Neural cell (in vitro differentiated cells): ENCODE measurements at regions not wholly inside any gene's neighbourhood (a gene's known extent, or its start where the extent isn't known, plus 50 kb on each side); places are given as distances from the start of the nearest gene placed in this dataset.
"Not testable (repeated sequence)": the region's sequence is repeated elsewhere in the genome, so short reads cannot be mapped to it uniquely, and the experiment has no call there.

Experiments used
- H2AFZ ChIP-seq: fragments of 200-600, 300-800 bp; sonication (generic), shearing (Covaris generic); 2 replicates; pipeline ENCODE4 v1.6.0; 2014; ENCODE audit warnings: low read depth, mild to moderate bottlenecking, antibody characterized with exemption, low read length, moderate library complexity
- H3F3A ChIP-seq: fragments of 200-600 bp; shearing (Covaris generic); 2 replicates; pipeline ENCODE4 v1.6.1; 2016; ENCODE audit warnings: mild to moderate bottlenecking, moderate library complexity, mixed read lengths, antibody characterized with exemption, low read length; ENCODE audit not compliant: insufficient read depth, poor library complexity, severe bottlenecking
- H3K27ac ChIP-seq: fragments of 200-600, 300-800 bp; sonication (generic), shearing (Covaris generic); 2 replicates; pipeline ENCODE4 v1.5.1; 2014; ENCODE audit warnings: mild to moderate bottlenecking, low read length, moderate library complexity
- H3K27me3 ChIP-seq: fragments of 300-800, 200-600 bp; sonication (generic), shearing (Covaris generic); 2 replicates; pipeline ENCODE4 v1.6.0; 2014; ENCODE audit warnings: mild to moderate bottlenecking, low read depth, low read length, moderate library complexity; ENCODE audit not compliant: insufficient read depth
- H3K36me3 ChIP-seq: fragments of 300-800, 200-600 bp; sonication (generic), shearing (Covaris generic); 2 replicates; pipeline ENCODE4 v1.5.1; 2014; ENCODE audit warnings: mild to moderate bottlenecking, antibody characterized with exemption, low read length, moderate library complexity; ENCODE audit not compliant: insufficient read depth
- H3K4me2 ChIP-seq: fragments of 300-800, 200-600 bp; sonication (generic), shearing (Covaris generic); 2 replicates; pipeline ENCODE4 v1.6.0; 2014; ENCODE audit warnings: mild to moderate bottlenecking, low read length
- H3K4me3 ChIP-seq: fragments of 300-800, 200-600 bp; sonication (generic), shearing (Covaris generic); 2 replicates; pipeline ENCODE4 v1.5.1; 2014; ENCODE audit warnings: mild to moderate bottlenecking, low read length, moderate library complexity
- H3K79me2 ChIP-seq: fragments of 200-600 bp; shearing (Covaris generic); replicated peaks from 2 replicates; pipeline ENCODE4 v1.6.0; 2014; ENCODE audit warnings: mild to moderate bottlenecking, low read length, moderate library complexity; ENCODE audit not compliant: insufficient read depth
- H3K9ac ChIP-seq: fragments of 300-800, 200-600 bp; sonication (generic), shearing (Covaris generic); 2 replicates; pipeline ENCODE4 v1.6.1; 2016; ENCODE audit warnings: mild to moderate bottlenecking, low read length, mixed read lengths
- H3K9me2 ChIP-seq: fragments of 200-600 bp; shearing (Covaris generic); 2 replicates; pipeline ENCODE4 v1.6.1; 2016; ENCODE audit warnings: mild to moderate bottlenecking, low read length, mixed read lengths; ENCODE audit not compliant: insufficient read depth
- H3K9me3 ChIP-seq: fragments of 200-600, 300-800 bp; sonication (generic), shearing (Covaris generic); 2 replicates; pipeline ENCODE4 v1.6.1; 2016; ENCODE audit warnings: mild to moderate bottlenecking, mixed run types, low read length, moderate library complexity, mixed read lengths
- H4K20me1 ChIP-seq: fragments of 200-600 bp; shearing (Covaris generic); 2 replicates; pipeline ENCODE4 v1.6.1; 2016; ENCODE audit warnings: mild to moderate bottlenecking, mixed run types; ENCODE audit not compliant: insufficient read depth
- EP300 ChIP-seq: fragments of 450-650 bp; conservative IDR thresholded peaks from 2 replicates; pipeline ENCODE4 v1.6.1; 2014; ENCODE audit warnings: antibody characterized with exemption, mild to moderate bottlenecking, moderate library complexity; ENCODE audit not compliant: poor library complexity, severe bottlenecking
- EZH2 ChIP-seq: fragments of 200-600, 300-800 bp; shearing (Covaris generic), sonication (generic); IDR thresholded peaks from 2 replicates; pipeline ENCODE4 v1.6.1; 2014; ENCODE audit warnings: antibody characterized with exemption, low read length, borderline replicate concordance, mild to moderate bottlenecking; ENCODE audit not compliant: insufficient read depth, poor library complexity, severe bottlenecking
- MXI1 ChIP-seq: fragments of 450-650 bp; conservative IDR thresholded peaks from 2 replicates; pipeline ENCODE4 v1.6.1; 2014; ENCODE audit warnings: antibody characterized with exemption, mild to moderate bottlenecking; ENCODE audit not compliant: poor library complexity, severe bottlenecking
- POLR2AphosphoS5 ChIP-seq: IDR thresholded peaks from 2 replicates; pipeline ENCODE4 v1.6.1; 2012
- RAD21 ChIP-seq: fragments of 450-650 bp; conservative IDR thresholded peaks from 2 replicates; pipeline ENCODE4 v1.6.1; 2014; ENCODE audit warnings: antibody characterized with exemption, mild to moderate bottlenecking, moderate library complexity
- SMC3 ChIP-seq: fragments of 450-650 bp; conservative IDR thresholded peaks from 2 replicates; pipeline ENCODE4 v1.6.1; 2014; ENCODE audit warnings: antibody characterized with exemption, mild to moderate bottlenecking, moderate library complexity; ENCODE audit not compliant: poor library complexity
- TAF1 ChIP-seq: IDR thresholded peaks from 2 replicates; pipeline ENCODE4 v1.6.1; 2012; ENCODE audit warnings: low read depth
- TF ChIP-seq, protein P1 (sequence below): fragments of 450-650 bp; IDR thresholded peaks from 2 replicates; pipeline ENCODE4 v1.5.1; 2014; ENCODE audit warnings: antibody characterized with exemption, mild to moderate bottlenecking, moderate library complexity; ENCODE audit not compliant: poor library complexity, severe bottlenecking
- TF ChIP-seq, protein P2 (sequence below): IDR thresholded peaks from 2 replicates; pipeline ENCODE4 v1.6.1; 2012; ENCODE audit warnings: borderline replicate concordance

DNA sequence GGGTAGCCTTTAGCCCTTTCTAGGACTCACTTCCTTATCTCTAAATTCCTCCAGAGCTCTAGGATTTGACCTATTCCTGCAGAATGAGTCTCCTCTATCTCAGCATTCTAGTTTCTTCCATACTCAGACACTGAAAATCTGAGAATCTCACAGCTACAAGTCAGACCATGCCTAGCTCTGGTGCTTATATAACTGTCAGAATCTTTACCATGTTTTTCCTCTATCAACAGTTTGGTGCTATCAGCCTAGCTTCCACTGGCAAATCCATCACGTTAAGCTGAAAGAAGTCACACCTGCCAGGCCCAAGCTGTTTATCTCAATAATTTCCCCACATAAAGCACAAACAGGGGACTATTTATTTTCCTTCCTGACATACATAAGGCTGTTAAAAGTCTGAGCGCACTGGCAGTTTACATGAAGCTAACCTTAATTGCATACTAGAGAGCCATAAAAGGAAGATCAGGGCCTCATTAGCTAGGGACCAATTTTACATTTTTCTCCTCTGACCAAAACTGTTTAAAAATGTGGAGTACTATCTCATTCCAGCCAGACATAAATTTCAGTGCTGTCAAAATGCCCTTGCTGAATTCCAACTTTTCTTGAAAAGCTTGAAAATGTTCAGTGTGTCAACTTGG lies 270.5 kb downstream of the C12orf75 start:
- no peaks in the 10 kb centered on the region for H3K9me3 ChIP-seq
- H4K20me1 ChIP-seq: no peaks in the 10 kb centered on the region
- H3F3A ChIP-seq: no peaks in the 10 kb centered on the region
- no peak overlapping the region for H3K4me2 ChIP-seq
- no peak overlapping the region for H2AFZ ChIP-seq
- no peaks in the 10 kb centered on the region for H3K79me2 ChIP-seq
- TF ChIP-seq EP300: no peak
- TF ChIP-seq, protein P1, sequence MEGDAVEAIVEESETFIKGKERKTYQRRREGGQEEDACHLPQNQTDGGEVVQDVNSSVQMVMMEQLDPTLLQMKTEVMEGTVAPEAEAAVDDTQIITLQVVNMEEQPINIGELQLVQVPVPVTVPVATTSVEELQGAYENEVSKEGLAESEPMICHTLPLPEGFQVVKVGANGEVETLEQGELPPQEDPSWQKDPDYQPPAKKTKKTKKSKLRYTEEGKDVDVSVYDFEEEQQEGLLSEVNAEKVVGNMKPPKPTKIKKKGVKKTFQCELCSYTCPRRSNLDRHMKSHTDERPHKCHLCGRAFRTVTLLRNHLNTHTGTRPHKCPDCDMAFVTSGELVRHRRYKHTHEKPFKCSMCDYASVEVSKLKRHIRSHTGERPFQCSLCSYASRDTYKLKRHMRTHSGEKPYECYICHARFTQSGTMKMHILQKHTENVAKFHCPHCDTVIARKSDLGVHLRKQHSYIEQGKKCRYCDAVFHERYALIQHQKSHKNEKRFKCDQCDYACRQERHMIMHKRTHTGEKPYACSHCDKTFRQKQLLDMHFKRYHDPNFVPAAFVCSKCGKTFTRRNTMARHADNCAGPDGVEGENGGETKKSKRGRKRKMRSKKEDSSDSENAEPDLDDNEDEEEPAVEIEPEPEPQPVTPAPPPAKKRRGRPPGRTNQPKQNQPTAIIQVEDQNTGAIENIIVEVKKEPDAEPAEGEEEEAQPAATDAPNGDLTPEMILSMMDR: no peak
- no peak for TF ChIP-seq EZH2
- TF ChIP-seq SMC3: no peak
- TF ChIP-seq, protein P2, sequence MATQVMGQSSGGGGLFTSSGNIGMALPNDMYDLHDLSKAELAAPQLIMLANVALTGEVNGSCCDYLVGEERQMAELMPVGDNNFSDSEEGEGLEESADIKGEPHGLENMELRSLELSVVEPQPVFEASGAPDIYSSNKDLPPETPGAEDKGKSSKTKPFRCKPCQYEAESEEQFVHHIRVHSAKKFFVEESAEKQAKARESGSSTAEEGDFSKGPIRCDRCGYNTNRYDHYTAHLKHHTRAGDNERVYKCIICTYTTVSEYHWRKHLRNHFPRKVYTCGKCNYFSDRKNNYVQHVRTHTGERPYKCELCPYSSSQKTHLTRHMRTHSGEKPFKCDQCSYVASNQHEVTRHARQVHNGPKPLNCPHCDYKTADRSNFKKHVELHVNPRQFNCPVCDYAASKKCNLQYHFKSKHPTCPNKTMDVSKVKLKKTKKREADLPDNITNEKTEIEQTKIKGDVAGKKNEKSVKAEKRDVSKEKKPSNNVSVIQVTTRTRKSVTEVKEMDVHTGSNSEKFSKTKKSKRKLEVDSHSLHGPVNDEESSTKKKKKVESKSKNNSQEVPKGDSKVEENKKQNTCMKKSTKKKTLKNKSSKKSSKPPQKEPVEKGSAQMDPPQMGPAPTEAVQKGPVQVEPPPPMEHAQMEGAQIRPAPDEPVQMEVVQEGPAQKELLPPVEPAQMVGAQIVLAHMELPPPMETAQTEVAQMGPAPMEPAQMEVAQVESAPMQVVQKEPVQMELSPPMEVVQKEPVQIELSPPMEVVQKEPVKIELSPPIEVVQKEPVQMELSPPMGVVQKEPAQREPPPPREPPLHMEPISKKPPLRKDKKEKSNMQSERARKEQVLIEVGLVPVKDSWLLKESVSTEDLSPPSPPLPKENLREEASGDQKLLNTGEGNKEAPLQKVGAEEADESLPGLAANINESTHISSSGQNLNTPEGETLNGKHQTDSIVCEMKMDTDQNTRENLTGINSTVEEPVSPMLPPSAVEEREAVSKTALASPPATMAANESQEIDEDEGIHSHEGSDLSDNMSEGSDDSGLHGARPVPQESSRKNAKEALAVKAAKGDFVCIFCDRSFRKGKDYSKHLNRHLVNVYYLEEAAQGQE: no peak
- TF ChIP-seq POLR2AphosphoS5: no peak
- TF ChIP-seq TAF1: no peak
- TF ChIP-seq RAD21: no peak
- no peak for TF ChIP-seq MXI1
- no peak overlapping the region for H3K4me3 ChIP-seq
- H3K9ac ChIP-seq: no peak overlapping the region
- no peaks in the 10 kb centered on the region for H3K27me3 ChIP-seq
- H3K27ac ChIP-seq: no peak overlapping the region
- no peaks in the 10 kb centered on the region for H3K36me3 ChIP-seq
- H3K9me2 ChIP-seq: no peaks in the 10 kb centered on the region

DNA sequence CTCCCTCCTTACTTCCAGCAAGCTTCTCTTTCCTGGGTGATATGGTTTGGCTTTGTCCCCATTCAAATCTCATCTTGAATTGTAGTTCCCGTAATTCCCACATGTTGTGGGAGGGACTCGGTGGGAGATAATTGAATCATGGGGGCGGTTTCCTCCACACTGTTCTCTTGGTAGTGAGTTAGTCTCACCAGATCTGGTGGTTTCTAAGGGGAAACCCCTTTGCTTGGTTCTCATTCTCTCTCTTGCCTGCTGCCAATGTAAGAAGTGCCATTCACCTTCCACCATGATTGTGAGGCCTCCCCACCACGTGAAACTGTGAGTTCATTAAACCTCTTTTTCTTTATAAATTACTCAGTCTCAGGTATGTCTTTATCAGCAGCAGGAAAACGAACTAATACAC lies 271.8 kb downstream of the C12orf75 start:
- H4K20me1 ChIP-seq, H3K27me3 ChIP-seq, H3K36me3 ChIP-seq, H3K9me2 ChIP-seq, H3K9ac ChIP-seq, H3F3A ChIP-seq, H3K4me2 ChIP-seq, H3K9me3 ChIP-seq, H3K79me2 ChIP-seq, H2AFZ ChIP-seq, H3K27ac ChIP-seq, H3K4me3 ChIP-seq: not testable (repeated sequence)

DNA sequence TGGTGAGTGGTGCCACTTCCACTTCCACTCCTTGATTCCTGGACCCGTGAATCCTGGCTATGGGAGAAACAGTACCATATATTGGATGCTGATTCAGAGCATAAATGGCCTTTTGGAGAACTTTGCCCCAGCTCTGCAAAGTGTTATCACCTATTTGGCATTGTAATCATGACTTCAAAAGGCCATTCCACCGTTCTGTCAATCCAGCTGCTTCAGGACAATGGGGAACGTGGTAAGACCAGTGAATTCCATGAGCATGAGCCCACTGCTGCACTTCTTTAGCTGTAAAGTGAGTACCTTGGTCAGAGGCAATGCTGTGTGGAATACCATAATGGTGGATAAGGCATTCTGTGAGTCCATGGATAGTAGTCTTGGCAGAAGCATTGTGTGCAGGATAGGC lies 273.8 kb downstream of the C12orf75 start:
- not testable (repeated sequence) for H2AFZ ChIP-seq, H3K4me2 ChIP-seq, H4K20me1 ChIP-seq, H3K4me3 ChIP-seq, H3F3A ChIP-seq, H3K79me2 ChIP-seq, H3K27me3 ChIP-seq, H3K36me3 ChIP-seq, H3K9me3 ChIP-seq, H3K9ac ChIP-seq, H3K27ac ChIP-seq, H3K9me2 ChIP-seq

DNA sequence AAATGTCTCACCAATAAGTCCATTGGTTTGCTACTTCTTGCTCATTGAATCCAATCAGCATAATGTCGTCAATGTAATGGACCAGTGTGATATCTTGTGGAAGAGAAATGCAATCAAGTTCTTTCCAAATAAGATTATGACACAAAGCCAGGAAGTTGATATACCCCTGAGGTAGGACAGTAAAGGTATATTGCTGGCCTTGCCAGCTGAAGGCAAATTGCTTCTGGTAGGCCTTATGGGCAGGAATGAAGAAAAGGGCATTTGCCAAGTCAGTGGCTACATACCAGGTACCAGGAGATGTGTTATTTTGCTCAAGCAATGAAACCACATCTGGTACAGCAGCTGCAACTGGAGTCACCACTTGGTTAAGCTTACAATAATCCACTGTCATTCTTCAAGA lies 276.1 kb downstream of the C12orf75 start:
- not testable (repeated sequence) for H3K4me3 ChIP-seq, H2AFZ ChIP-seq, H3K9ac ChIP-seq, H3K4me2 ChIP-seq, H3K36me3 ChIP-seq, H3K9me2 ChIP-seq, H4K20me1 ChIP-seq, H3K27ac ChIP-seq, H3F3A ChIP-seq, H3K9me3 ChIP-seq, H3K27me3 ChIP-seq, H3K79me2 ChIP-seq

DNA sequence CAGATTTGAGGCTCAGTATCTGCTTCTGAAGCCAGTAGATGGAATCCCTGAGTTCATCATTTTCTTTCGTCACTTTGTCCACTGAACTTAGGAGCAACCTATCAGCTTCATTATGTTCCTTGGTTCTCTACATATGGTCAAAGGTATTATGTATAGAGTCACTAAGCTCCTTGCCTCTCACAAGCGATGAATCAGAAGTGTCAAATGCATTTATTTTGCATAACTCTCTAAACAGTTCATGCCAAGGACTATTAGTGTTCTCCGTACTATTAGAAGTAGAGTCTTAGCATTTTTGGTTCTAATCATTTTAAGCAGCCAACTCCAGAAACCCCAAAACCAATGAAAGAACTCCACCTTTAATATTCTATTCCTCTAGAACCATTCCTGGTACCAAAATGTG lies 278.5 kb downstream of the C12orf75 start:
- H3K4me3 ChIP-seq, H2AFZ ChIP-seq, H3K9ac ChIP-seq, H3K79me2 ChIP-seq, H3K27me3 ChIP-seq, H3K4me2 ChIP-seq, H3F3A ChIP-seq, H4K20me1 ChIP-seq, H3K36me3 ChIP-seq, H3K27ac ChIP-seq, H3K9me2 ChIP-seq, H3K9me3 ChIP-seq: not testable (repeated sequence)
